ENCODE measurements at regions not wholly inside any gene's neighbourhood (a gene's known extent, or its start where the extent isn't known, plus 50 kb on each side); places are given as distances from the start of the nearest gene placed in this dataset.

DNA sequence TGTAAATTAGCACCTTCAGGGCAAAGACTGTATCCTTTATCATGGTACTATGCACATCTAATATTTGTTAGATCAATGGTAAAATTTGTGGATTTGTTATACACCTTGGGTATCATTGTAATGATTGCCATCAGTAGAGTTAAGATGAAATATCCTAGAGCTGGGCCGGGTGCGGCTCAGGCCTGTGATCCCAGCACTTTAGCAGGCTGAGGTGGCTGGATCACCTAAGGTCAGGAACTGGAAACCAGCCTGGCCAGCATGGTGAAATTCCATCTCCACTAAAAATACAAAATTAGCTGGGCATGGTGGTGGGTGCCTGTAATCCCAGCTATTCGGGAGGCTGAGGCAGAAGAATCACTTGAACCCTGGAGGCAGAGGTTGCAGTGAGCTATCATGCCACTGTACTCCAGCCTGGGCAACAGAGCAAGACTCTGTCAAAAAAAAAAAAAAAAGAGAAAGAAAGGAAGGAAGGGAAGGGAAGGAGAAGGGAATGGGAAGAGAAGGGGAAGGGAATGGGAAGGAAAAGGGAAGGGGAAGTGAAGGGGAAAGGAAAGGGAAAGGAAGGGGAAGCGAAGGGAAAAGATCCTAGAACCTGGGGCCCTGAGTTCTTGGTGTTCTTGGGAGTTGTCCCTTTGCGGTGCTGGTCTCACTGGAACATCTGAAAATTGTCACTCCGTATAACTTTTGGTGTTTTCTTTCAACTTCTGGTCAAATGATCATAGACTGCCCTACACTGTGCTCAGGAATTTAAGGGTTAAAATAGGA, 71.1 kb upstream of the NEUROD1 start:
- WGBS, 2 donors, result 91 to 94% methylated on average over 6 of the region's 6 CpGs
- H3K27ac ChIP-seq (ENCODE audit: low read depth in 2 of 2, low read length in 1 of 2), result no peak overlapping the region
- no peaks in the 10 kb centered on the region for H3K27me3 ChIP-seq (ENCODE audit: control insufficient read depth in 1 of 2, insufficient read depth in 2 of 2, low read length in 2 of 2)
- no peaks in the 10 kb centered on the region for H3K36me3 ChIP-seq (ENCODE audit: control insufficient read depth in 2 of 2, insufficient read depth in 2 of 2, low read length in 1 of 2)
- no peak overlapping the region for H3K4me3 ChIP-seq (ENCODE audit: low read depth in 1 of 2, low read length in 2 of 2)
- no peaks in the 10 kb centered on the region for H3K4me1 ChIP-seq (ENCODE audit: control insufficient read depth in 2 of 2, insufficient read depth in 2 of 2, low read length in 1 of 2)
- H3K9me3 ChIP-seq (ENCODE audit: control insufficient read depth in 2 of 2, insufficient read depth in 1 of 2, low read depth in 1 of 2, low read length in 1 of 2), result peaks cover 0 to 2% of the 10 kb centered on the region in 2 donors

DNA sequence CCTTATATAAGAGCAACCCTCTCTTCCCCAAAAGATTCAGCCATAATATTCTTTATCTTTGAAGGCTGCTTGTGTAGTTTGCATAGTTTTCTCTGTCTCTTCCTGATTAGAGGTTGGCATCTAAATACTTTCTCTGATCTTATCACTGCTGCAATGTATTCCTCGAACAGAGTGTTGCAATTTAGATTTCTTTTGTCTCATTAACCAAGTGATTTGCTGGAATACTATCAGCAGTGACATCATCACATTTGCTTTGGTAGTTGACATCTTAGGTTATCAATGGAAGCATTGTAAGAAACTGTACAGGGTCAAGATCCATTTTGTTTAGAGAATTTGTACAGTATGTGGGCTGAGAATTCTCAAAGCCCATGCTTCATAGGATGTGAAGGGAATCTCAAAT, 72.0 kb upstream of the NEUROD1 start:
- 40 to 76% methylated on average over 1 of the region's 1 CpG for WGBS, 2 donors
- H3K4me1 ChIP-seq (ENCODE audit: control insufficient read depth in 2 of 2, insufficient read depth in 2 of 2, low read length in 1 of 2), result no peaks in the 10 kb centered on the region
- H3K4me3 ChIP-seq (ENCODE audit: low read depth in 1 of 2, low read length in 2 of 2), result no peak overlapping the region
- no peaks in the 10 kb centered on the region for H3K36me3 ChIP-seq (ENCODE audit: control insufficient read depth in 2 of 2, insufficient read depth in 2 of 2, low read length in 1 of 2)
- no peak overlapping the region for H3K27ac ChIP-seq (ENCODE audit: low read depth in 2 of 2, low read length in 1 of 2)
- peaks cover 0 to 2% of the 10 kb centered on the region in 2 donors for H3K9me3 ChIP-seq (ENCODE audit: control insufficient read depth in 2 of 2, insufficient read depth in 1 of 2, low read depth in 1 of 2, low read length in 1 of 2)
- no peaks in the 10 kb centered on the region for H3K27me3 ChIP-seq (ENCODE audit: control insufficient read depth in 1 of 2, insufficient read depth in 2 of 2, low read length in 2 of 2)

DNA sequence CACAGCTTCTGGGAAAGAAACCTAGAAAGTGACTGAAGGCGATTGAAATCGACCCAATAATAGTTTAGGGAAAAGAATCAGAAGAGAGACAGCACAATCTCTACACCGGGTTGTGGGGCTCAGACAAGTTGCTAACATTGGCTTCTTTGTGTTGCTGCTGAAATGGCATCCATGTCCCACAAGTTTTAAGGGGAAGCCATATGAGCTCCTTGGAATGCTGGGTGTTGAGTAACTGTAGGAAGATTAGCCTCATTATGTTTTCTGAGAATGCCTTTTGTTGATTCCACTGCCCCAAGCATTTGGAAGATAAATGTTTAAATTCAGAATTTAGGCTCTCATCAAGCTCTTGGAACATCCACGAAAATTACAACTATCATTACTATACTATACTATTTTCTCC, 73.4 kb upstream of the NEUROD1 start:
- no peak overlapping the region for H3K4me3 ChIP-seq (ENCODE audit: low read depth in 1 of 2, low read length in 2 of 2)
- H3K9me3 ChIP-seq (ENCODE audit: control insufficient read depth in 2 of 2, insufficient read depth in 1 of 2, low read depth in 1 of 2, low read length in 1 of 2), result no peaks in the 10 kb centered on the region
- no peaks in the 10 kb centered on the region for H3K4me1 ChIP-seq (ENCODE audit: control insufficient read depth in 2 of 2, insufficient read depth in 2 of 2, low read length in 1 of 2)
- H3K36me3 ChIP-seq (ENCODE audit: control insufficient read depth in 2 of 2, insufficient read depth in 2 of 2, low read length in 1 of 2), result no peaks in the 10 kb centered on the region
- H3K27ac ChIP-seq (ENCODE audit: low read depth in 2 of 2, low read length in 1 of 2), result no peak overlapping the region
- H3K27me3 ChIP-seq (ENCODE audit: control insufficient read depth in 1 of 2, insufficient read depth in 2 of 2, low read length in 2 of 2), result no peaks in the 10 kb centered on the region
- WGBS, 2 donors, result 87 to 90% methylated on average over 4 of the region's 4 CpGs

DNA sequence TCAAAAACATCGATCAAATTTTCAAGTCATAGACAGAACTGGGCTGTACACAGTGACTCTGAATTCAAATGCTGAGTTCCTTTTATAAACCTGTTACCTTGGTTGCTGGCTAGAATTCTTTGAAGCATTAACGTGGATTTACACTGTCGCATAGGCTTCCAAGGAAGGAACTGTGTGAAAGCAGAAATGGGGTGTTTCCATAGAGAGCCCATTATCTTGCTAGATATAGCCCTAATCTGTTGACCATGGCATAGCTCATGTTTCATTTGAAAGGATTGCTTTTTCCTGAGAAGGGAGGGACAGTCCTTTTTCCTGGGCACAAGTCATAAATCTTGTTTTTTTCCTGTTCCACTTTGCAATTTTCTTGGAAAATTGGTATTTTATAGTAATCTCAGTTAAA, 73.8 kb upstream of the NEUROD1 start:
- Histone ChIP-seq H3K4me1 (ENCODE audit: control insufficient read depth in 2 of 2, insufficient read depth in 2 of 2, low read length in 1 of 2) (no peaks in the 10 kb centered on the region), H3K4me3 (ENCODE audit: low read depth in 1 of 2, low read length in 2 of 2) (no peak overlapping the region), H3K9me3 (ENCODE audit: control insufficient read depth in 2 of 2, insufficient read depth in 1 of 2, low read depth in 1 of 2, low read length in 1 of 2) (no peaks in the 10 kb centered on the region), H3K36me3 (ENCODE audit: control insufficient read depth in 2 of 2, insufficient read depth in 2 of 2, low read length in 1 of 2) (no peaks in the 10 kb centered on the region), H3K27ac (ENCODE audit: low read depth in 2 of 2, low read length in 1 of 2) (no peak overlapping the region), H3K27me3 (ENCODE audit: control insufficient read depth in 1 of 2, insufficient read depth in 2 of 2, low read length in 2 of 2) (no peaks in the 10 kb centered on the region)
- WGBS, 2 donors, result 65 to 83% methylated on average over 3 of the region's 3 CpGs

DNA sequence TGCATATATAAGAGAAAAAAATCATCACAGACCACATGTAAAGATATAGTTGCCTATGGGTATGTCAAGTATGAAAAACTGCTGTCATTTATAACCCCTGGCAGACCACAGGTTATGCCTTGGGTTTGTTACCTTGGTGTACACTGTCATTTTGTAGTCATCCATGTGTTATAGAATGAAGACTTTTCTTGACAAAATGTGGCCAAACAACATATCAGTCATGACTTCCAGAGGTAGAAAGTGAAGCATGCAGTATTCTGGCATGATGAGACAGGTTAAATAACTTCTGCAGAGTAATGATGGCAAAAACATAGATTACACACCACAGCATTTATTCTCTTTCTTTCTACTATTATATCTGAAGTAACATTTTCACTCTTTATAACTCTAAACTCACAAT, 74.9 kb upstream of the NEUROD1 start:
- Histone ChIP-seq H3K4me3 (ENCODE audit: low read depth in 1 of 2, low read length in 2 of 2) (no peak overlapping the region), H3K36me3 (ENCODE audit: control insufficient read depth in 2 of 2, insufficient read depth in 2 of 2, low read length in 1 of 2) (no peaks in the 10 kb centered on the region), H3K4me1 (ENCODE audit: control insufficient read depth in 2 of 2, insufficient read depth in 2 of 2, low read length in 1 of 2) (no peaks in the 10 kb centered on the region), H3K27ac (ENCODE audit: low read depth in 2 of 2, low read length in 1 of 2) (no peak overlapping the region), H3K27me3 (ENCODE audit: control insufficient read depth in 1 of 2, insufficient read depth in 2 of 2, low read length in 2 of 2) (no peaks in the 10 kb centered on the region), H3K9me3 (ENCODE audit: control insufficient read depth in 2 of 2, insufficient read depth in 1 of 2, low read depth in 1 of 2, low read length in 1 of 2) (no peaks in the 10 kb centered on the region)

DNA sequence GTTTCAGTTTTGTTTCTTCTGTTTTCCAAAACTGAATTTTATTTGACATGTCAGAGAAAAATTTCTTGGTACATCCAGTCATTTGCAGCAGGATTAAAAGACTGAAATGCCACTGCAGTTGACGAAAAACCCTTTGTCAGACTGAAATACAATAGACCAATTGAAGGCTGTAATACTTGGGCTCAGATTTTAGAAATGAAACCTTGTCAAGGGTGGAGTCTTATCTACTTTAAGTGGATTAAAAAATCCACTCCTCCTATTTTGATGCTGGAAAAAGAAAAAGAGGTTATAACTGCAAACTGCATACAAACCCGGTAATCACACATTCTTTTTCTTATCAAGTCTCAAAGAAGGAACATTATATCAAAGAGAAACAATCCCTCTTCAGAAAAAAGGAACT, 80.2 kb upstream of the NEUROD1 start:
- H3K9me3 ChIP-seq (ENCODE audit: control insufficient read depth in 2 of 2, insufficient read depth in 1 of 2, low read depth in 1 of 2, low read length in 1 of 2), result no peaks in the 10 kb centered on the region
- no peak overlapping the region for H3K4me3 ChIP-seq (ENCODE audit: low read depth in 1 of 2, low read length in 2 of 2)
- H3K4me1 ChIP-seq (ENCODE audit: control insufficient read depth in 2 of 2, insufficient read depth in 2 of 2, low read length in 1 of 2), result no peaks in the 10 kb centered on the region
- H3K36me3 ChIP-seq (ENCODE audit: control insufficient read depth in 2 of 2, insufficient read depth in 2 of 2, low read length in 1 of 2), result no peaks in the 10 kb centered on the region
- WGBS, 2 donors, result 69 to 81% methylated on average over 2 of the region's 2 CpGs
- H3K27ac ChIP-seq (ENCODE audit: low read depth in 2 of 2, low read length in 1 of 2), result no peak overlapping the region
- H3K27me3 ChIP-seq (ENCODE audit: control insufficient read depth in 1 of 2, insufficient read depth in 2 of 2, low read length in 2 of 2), result no peaks in the 10 kb centered on the region

DNA sequence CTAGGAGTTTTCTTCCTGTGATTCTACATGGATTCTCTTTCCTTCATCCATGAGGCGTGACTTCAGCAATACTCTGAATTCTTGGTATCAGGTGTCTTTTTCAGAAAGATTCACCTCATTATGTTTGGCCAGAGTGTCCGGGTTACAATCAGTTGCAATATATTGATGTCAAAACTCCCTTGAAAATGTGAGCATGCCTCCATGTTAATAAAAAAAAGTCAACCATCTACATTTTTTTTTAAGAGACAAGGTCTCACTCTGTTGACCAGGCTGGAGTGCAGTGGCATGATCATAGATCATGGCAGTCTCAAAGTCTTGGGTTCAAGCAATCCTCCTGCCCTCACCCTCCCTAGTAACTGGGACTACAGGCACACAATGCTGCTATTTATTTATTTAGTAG, 80.9 kb upstream of the NEUROD1 start:
- Histone ChIP-seq H3K36me3 (ENCODE audit: control insufficient read depth in 2 of 2, insufficient read depth in 2 of 2, low read length in 1 of 2) (no peaks in the 10 kb centered on the region), H3K27ac (ENCODE audit: low read depth in 2 of 2, low read length in 1 of 2) (no peak overlapping the region), H3K4me1 (ENCODE audit: control insufficient read depth in 2 of 2, insufficient read depth in 2 of 2, low read length in 1 of 2) (no peaks in the 10 kb centered on the region), H3K27me3 (ENCODE audit: control insufficient read depth in 1 of 2, insufficient read depth in 2 of 2, low read length in 2 of 2) (no peaks in the 10 kb centered on the region), H3K9me3 (ENCODE audit: control insufficient read depth in 2 of 2, insufficient read depth in 1 of 2, low read depth in 1 of 2, low read length in 1 of 2) (no peaks in the 10 kb centered on the region), H3K4me3 (ENCODE audit: low read depth in 1 of 2, low read length in 2 of 2) (no peak overlapping the region)
- 93 to 94% methylated on average over 2 of the region's 2 CpGs for WGBS, 2 donors

DNA sequence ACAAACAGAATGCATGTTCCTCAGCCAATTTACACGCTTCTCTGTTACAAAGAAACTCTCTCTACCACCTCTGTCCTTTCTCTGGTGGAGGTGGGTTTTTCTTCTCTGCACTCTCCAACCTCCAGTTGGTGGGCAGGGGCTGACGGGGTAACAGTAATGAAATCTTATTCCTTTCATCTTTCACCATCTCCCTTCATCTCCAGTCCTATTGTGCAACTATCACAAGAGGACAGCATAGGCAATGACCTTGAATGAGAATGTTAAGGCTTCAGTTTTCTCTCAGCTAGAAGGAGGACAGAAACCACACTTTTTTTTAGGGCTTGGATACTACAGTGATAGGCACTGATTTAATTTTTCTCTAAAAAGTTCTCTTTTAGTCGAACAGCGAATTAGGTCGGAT, 81.7 kb upstream of the NEUROD1 start:
- WGBS, 2 donors, result 76 to 85% methylated on average over 5 of the region's 5 CpGs
- Histone ChIP-seq H3K4me1 (ENCODE audit: control insufficient read depth in 2 of 2, insufficient read depth in 2 of 2, low read length in 1 of 2) (no peaks in the 10 kb centered on the region), H3K4me3 (ENCODE audit: low read depth in 1 of 2, low read length in 2 of 2) (no peak overlapping the region), H3K36me3 (ENCODE audit: control insufficient read depth in 2 of 2, insufficient read depth in 2 of 2, low read length in 1 of 2) (no peaks in the 10 kb centered on the region), H3K27me3 (ENCODE audit: control insufficient read depth in 1 of 2, insufficient read depth in 2 of 2, low read length in 2 of 2) (no peaks in the 10 kb centered on the region), H3K9me3 (ENCODE audit: control insufficient read depth in 2 of 2, insufficient read depth in 1 of 2, low read depth in 1 of 2, low read length in 1 of 2) (no peaks in the 10 kb centered on the region), H3K27ac (ENCODE audit: low read depth in 2 of 2, low read length in 1 of 2) (no peak overlapping the region)

DNA sequence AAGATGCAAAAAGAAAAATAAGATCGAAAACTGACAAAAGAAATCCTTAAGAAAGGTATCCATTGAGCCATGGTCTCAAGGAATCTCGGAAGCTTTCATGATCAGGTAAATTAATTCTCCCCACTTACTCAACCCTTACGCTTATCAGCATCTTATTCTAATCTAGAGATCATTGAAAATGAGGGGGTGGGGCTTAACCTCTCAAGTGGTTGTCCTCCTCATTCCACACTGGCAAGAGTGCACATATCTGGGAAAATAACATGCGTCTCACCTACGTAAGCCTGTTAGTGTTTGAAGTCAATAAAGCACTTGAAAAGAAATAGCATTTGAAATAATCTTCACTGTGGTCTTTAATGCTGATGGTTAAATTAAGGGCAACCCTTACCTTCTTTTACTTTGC, 82.5 kb upstream of the NEUROD1 start:
- H3K9me3 ChIP-seq (ENCODE audit: control insufficient read depth in 2 of 2, insufficient read depth in 1 of 2, low read depth in 1 of 2, low read length in 1 of 2), result no peaks in the 10 kb centered on the region
- H3K4me1 ChIP-seq (ENCODE audit: control insufficient read depth in 2 of 2, insufficient read depth in 2 of 2, low read length in 1 of 2), result no peaks in the 10 kb centered on the region
- no peaks in the 10 kb centered on the region for H3K36me3 ChIP-seq (ENCODE audit: control insufficient read depth in 2 of 2, insufficient read depth in 2 of 2, low read length in 1 of 2)
- WGBS, 2 donors, result 89 to 92% methylated on average over 5 of the region's 5 CpGs
- no peaks in the 10 kb centered on the region for H3K27me3 ChIP-seq (ENCODE audit: control insufficient read depth in 1 of 2, insufficient read depth in 2 of 2, low read length in 2 of 2)
- H3K27ac ChIP-seq (ENCODE audit: low read depth in 2 of 2, low read length in 1 of 2), result no peak overlapping the region
- H3K4me3 ChIP-seq (ENCODE audit: low read depth in 1 of 2, low read length in 2 of 2), result no peak overlapping the region

DNA sequence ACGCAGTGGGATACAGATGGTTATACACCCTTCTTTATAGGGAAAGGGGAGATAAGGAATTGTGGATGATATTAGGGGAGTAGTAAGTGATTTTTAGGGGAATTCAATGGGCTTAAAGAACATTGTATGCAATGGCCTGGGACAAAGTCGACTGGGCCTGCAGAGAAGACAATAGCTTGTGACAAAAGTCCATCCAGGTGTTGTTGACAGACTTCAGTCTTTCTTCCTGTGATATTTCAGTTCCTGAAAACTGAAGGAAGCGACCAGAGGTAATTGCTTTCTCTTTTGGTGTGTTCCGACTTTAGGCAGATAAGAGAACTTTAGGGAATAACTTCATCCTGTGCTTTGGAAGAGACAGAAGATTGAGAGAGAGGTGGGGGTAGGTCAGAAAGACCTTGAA, 83.1 kb upstream of the NEUROD1 start:
- Histone ChIP-seq H3K4me3 (ENCODE audit: low read depth in 1 of 2, low read length in 2 of 2) (no peak overlapping the region), H3K27ac (ENCODE audit: low read depth in 2 of 2, low read length in 1 of 2) (no peak overlapping the region), H3K27me3 (ENCODE audit: control insufficient read depth in 1 of 2, insufficient read depth in 2 of 2, low read length in 2 of 2) (no peaks in the 10 kb centered on the region), H3K9me3 (ENCODE audit: control insufficient read depth in 2 of 2, insufficient read depth in 1 of 2, low read depth in 1 of 2, low read length in 1 of 2) (no peaks in the 10 kb centered on the region), H3K36me3 (ENCODE audit: control insufficient read depth in 2 of 2, insufficient read depth in 2 of 2, low read length in 1 of 2) (no peaks in the 10 kb centered on the region), H3K4me1 (ENCODE audit: control insufficient read depth in 2 of 2, insufficient read depth in 2 of 2, low read length in 1 of 2) (no peaks in the 10 kb centered on the region)
- 78 to 81% methylated on average over 4 of the region's 4 CpGs for WGBS, 2 donors

Data from esophagus (tissue), 2 donors.